HepG2 (cell line): ENCODE measurements at regions not wholly inside any gene's neighbourhood (a gene's known extent, or its start where the extent isn't known, plus 50 kb on each side); places are given as distances from the start of the nearest gene placed in this dataset.

Experiments used
- CHD2 ChIP-seq: IDR thresholded peaks from 2 replicates; pipeline ENCODE4 v1.6.1; 2011; ENCODE audit warnings: low read depth, low read length, improper control_type of control experiment
- CREB1 ChIP-seq, 2 experiments: fragments of 450-650 bp in 1 of 2; IDR thresholded peaks; 2 replicates each; pipeline ENCODE4 v1.6.1; 2016 to 2017; ENCODE audit warnings: control low read depth in 1 of 2, mild to moderate bottlenecking in 1 of 2, missing compliant biosample characterization in 1 of 2, missing genetic modification characterization in 1 of 2
- POLR2AphosphoS5 ChIP-seq: IDR thresholded peaks from 2 replicates; pipeline ENCODE4 v1.6.1; 2012; ENCODE audit warnings: low read depth, low read length
- RNF2 ChIP-seq: fragments of 450-650 bp; conservative IDR thresholded peaks from 2 replicates; pipeline ENCODE4 v1.6.1; 2016; ENCODE audit warnings: low read depth
- STAT5B ChIP-seq: sonication (generic); formaldehyde crosslinking; IDR thresholded peaks from 2 replicates; pipeline ENCODE4 v1.4.0; 2020; ENCODE audit warnings: missing genetic modification reagents
- ZBTB8A ChIP-seq: sonication (generic); formaldehyde crosslinking; IDR thresholded peaks from 2 replicates; pipeline ENCODE4 v1.4.0; 2020; ENCODE audit warnings: mild to moderate bottlenecking, low read depth, missing genetic modification reagents, borderline replicate concordance
- ZNF616 ChIP-seq: sonication (generic); formaldehyde crosslinking; IDR thresholded peaks from 2 replicates; pipeline ENCODE4 v1.5.0; 2020; ENCODE audit warnings: low read depth, mild to moderate bottlenecking, missing genetic modification reagents
- TF ChIP-seq, protein P1 (sequence below), 2 experiments: sonication (generic) in 1 of 2; formaldehyde crosslinking in 1 of 2; IDR thresholded peaks; 2 replicates each; pipeline versions ENCODE4 v1.4.0 to v1.6.1; 2018 to 2020; ENCODE audit warnings: missing genetic modification reagents in 2 of 2, borderline replicate concordance in 1 of 2, low read depth in 1 of 2, mild to moderate bottlenecking in 1 of 2, missing biosample characterization in 1 of 2
- TF ChIP-seq, protein P2 (sequence below): sonication (generic); formaldehyde crosslinking; IDR thresholded peaks from 2 replicates; pipeline ENCODE4 v1.8.0; 2022; ENCODE audit warnings: mild to moderate bottlenecking, missing genetic modification reagents, borderline replicate concordance

DNA sequence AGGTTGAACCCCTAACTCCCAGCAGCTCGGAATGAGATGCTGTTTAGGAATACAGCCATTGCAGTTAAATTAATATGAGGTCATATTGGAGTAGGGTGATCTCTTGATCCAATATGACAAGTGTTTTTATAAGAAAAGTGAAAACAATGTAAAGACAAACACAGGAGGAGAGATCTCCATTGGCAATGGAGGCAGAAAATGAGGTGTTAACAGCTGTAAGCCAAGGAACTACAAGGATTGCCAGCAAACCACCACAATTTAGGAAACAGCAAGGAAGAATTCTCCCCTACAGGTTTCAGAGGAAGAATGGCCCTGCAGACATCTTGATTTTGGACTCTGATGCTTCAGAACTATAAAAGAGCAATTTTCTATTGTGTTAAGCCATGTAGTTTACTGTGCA lies 774.3 kb downstream of the MRPL39 start:
- TF ChIP-seq ZNF616: no peak
- TF ChIP-seq RNF2: no peak
- TF ChIP-seq, protein P1, sequence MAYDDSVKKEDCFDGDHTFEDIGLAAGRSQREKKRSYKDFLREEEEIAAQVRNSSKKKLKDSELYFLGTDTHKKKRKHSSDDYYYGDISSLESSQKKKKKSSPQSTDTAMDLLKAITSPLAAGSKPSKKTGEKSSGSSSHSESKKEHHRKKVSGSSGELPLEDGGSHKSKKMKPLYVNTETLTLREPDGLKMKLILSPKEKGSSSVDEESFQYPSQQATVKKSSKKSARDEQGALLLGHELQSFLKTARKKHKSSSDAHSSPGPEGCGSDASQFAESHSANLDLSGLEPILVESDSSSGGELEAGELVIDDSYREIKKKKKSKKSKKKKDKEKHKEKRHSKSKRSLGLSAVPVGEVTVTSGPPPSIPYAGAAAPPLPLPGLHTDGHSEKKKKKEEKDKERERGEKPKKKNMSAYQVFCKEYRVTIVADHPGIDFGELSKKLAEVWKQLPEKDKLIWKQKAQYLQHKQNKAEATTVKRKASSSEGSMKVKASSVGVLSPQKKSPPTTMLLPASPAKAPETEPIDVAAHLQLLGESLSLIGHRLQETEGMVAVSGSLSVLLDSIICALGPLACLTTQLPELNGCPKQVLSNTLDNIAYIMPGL (CRISPR knock-in tag; IDR thresholded peaks at IDR 0.05; ENCODE audit: borderline replicate concordance in 1 of 2, low read depth in 1 of 2): no peak
- TF ChIP-seq POLR2AphosphoS5: no peak
- TF ChIP-seq CREB1 (IDR thresholded peaks at IDR 0.05): no peak
- TF ChIP-seq CREB1 (CRISPR knock-in tag; IDR thresholded peaks at IDR 0.05): no peak
- TF ChIP-seq STAT5B (CRISPR knock-in tag): no peak
- no peak for TF ChIP-seq CHD2
- TF ChIP-seq ZBTB8A (CRISPR knock-in tag): no peak
- TF ChIP-seq, protein P2, sequence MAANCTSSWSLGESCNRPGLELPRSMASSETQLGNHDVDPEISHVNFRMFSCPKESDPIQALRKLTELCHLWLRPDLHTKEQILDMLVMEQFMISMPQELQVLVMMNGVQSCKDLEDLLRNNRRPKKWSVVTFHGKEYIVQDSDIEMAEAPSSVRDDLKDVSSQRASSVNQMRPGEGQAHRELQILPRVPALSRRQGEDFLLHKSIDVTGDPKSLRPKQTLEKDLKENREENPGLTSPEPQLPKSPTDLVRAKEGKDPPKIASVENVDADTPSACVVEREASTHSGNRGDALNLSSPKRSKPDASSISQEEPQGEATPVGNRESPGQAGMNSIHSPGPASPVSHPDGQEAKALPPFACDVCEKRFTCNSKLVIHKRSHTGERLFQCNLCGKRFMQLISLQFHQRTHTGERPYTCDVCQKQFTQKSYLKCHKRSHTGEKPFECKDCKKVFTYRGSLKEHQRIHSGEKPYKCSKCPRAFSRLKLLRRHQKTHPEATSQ: no peak
